SK-MEL-5 (cell line): ENCODE measurements at regions not wholly inside any gene's neighbourhood (a gene's known extent, or its start where the extent isn't known, plus 50 kb on each side); places are given as distances from the start of the nearest gene placed in this dataset.
"Not testable (repeated sequence)": the region's sequence is repeated elsewhere in the genome, so short reads cannot be mapped to it uniquely, and the experiment has no call there.

Source experiments
- DNase-seq: peaks from one replicate; pipeline ENCODE4 v3.0.0-alpha.2; 2016; ENCODE audit warnings: low read depth, low spot score
- in situ Hi-C: cut with HindIII; loops from 2 replicates; pipeline ENCODE4 v1.10.0; 2016; ENCODE audit warnings: low sequenced_read_pairs, high pct_unique_total_duplicates, low pct_unique_long_range_greater_than_20kb

GRCh38 chr10:6830981-6831380 is 250.9 kb upstream of the PRKCQ start:
- DNase-seq, in situ Hi-C loops: not testable (repeated sequence)

- DNase-seq, in situ Hi-C loops: not testable (repeated sequence)
Observed at GRCh38 chr10:6824793-6825192, 244.7 kb upstream of the PRKCQ start.

GRCh38 chr10:6823770-6824169 is 243.7 kb upstream of the PRKCQ start:
- in situ Hi-C loops: no loop called here

GRCh38 chr10:6819301-6819700 is 239.2 kb upstream of the PRKCQ start:
- DNase-seq: no peak
- in situ Hi-C loops: no loop called here

More at GRCh38 chr10:6823770-6824169, 243.7 kb upstream of the PRKCQ start:
- no peak for DNase-seq

- in situ Hi-C loops: no loop called here
- no peak for DNase-seq
Observed at GRCh38 chr10:6817770-6818169, 237.7 kb upstream of the PRKCQ start.

- no peak for DNase-seq
Observed at GRCh38 chr10:6815346-6815745, 235.3 kb upstream of the PRKCQ start.

GRCh38 chr10:6813856-6814255 is 233.8 kb upstream of the PRKCQ start:
- DNase-seq: no peak
- in situ Hi-C loops: no loop called here

More at GRCh38 chr10:6815346-6815745, 235.3 kb upstream of the PRKCQ start:
- in situ Hi-C loops: no loop called here

- in situ Hi-C loops: no loop called here
Observed at GRCh38 chr10:6813306-6813705, 233.2 kb upstream of the PRKCQ start.

GRCh38 chr10:6811153-6811552 is 231.1 kb upstream of the PRKCQ start:
- DNase-seq: no peak
- in situ Hi-C loops: no loop called here

More at GRCh38 chr10:6813306-6813705, 233.2 kb upstream of the PRKCQ start:
- DNase-seq: no peak

GRCh38 chr10:6803427-6803783 is 223.3 kb upstream of the PRKCQ start:
- in situ Hi-C loops: no loop called here

GRCh38 chr10:6802759-6803426 is 222.8 kb upstream of the PRKCQ start:
- in situ Hi-C loops: no loop called here
- DNase-seq: no peak

More at GRCh38 chr10:6803427-6803783, 223.3 kb upstream of the PRKCQ start:
- no peak for DNase-seq

GRCh38 chr10:6796231-6796630 is 216.2 kb upstream of the PRKCQ start:
- in situ Hi-C loops: no loop called here
- no peak for DNase-seq

- no peak for DNase-seq
- in situ Hi-C loops: no loop called here
Observed at GRCh38 chr10:6795541-6795940, 215.5 kb upstream of the PRKCQ start.

GRCh38 chr10:6794841-6795240 is 214.8 kb upstream of the PRKCQ start:
- DNase-seq, in situ Hi-C loops: not testable (repeated sequence)

- in situ Hi-C loops: no loop called here
Observed at GRCh38 chr10:6794441-6794840, 214.4 kb upstream of the PRKCQ start.

GRCh38 chr10:6788731-6789130 is 208.7 kb upstream of the PRKCQ start:
- in situ Hi-C loops: no loop called here
- no peak for DNase-seq

More at GRCh38 chr10:6794441-6794840, 214.4 kb upstream of the PRKCQ start:
- no peak for DNase-seq

- DNase-seq: no peak
- in situ Hi-C loops: no loop called here
Observed at GRCh38 chr10:6788231-6788630, 208.2 kb upstream of the PRKCQ start.

GRCh38 chr10:6787718-6788117 is 207.6 kb upstream of the PRKCQ start:
- in situ Hi-C loops: no loop called here
- DNase-seq: no peak

GRCh38 chr10:6787091-6787490 is 207.0 kb upstream of the PRKCQ start:
- DNase-seq: no peak
- in situ Hi-C loops: no loop called here
